ENCODE measurements at regions not wholly inside any gene's neighbourhood (a gene's known extent, or its start where the extent isn't known, plus 50 kb on each side); places are given as distances from the start of the nearest gene placed in this dataset.

GRCh38 chr11:28730336-28730735, 622.1 kb downstream of the METTL15 start:
- no peak for DNase-seq (ENCODE audit: low read depth)
- no peak overlapping the region for H3K4me3 ChIP-seq (ENCODE audit: low read depth, low read length)
- TF ChIP-seq, protein P1, sequence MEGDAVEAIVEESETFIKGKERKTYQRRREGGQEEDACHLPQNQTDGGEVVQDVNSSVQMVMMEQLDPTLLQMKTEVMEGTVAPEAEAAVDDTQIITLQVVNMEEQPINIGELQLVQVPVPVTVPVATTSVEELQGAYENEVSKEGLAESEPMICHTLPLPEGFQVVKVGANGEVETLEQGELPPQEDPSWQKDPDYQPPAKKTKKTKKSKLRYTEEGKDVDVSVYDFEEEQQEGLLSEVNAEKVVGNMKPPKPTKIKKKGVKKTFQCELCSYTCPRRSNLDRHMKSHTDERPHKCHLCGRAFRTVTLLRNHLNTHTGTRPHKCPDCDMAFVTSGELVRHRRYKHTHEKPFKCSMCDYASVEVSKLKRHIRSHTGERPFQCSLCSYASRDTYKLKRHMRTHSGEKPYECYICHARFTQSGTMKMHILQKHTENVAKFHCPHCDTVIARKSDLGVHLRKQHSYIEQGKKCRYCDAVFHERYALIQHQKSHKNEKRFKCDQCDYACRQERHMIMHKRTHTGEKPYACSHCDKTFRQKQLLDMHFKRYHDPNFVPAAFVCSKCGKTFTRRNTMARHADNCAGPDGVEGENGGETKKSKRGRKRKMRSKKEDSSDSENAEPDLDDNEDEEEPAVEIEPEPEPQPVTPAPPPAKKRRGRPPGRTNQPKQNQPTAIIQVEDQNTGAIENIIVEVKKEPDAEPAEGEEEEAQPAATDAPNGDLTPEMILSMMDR (IDR thresholded peaks at IDR 0.05; ENCODE audit: insufficient read depth, low read length), result no peak

DNA sequence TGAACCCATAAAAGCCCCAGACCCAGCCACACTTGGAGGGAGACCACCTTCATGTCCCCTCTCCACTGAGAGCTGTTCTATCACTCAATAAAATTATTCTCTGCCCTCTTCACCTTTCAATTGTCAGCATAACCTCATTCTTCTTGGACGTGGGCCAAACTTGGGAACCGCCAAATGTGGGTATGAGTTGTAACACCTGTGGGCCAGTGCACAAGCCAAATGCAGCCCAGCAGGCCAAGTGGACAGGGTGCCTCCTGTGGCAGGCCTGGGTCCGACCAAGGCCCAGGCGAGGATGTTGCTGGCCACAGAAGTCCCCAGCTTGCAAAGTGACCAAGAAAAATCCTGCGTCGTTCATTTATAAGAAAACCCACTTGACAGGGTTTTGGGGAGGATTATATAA, 621.2 kb downstream of the METTL15 start:
- no peak for DNase-seq (ENCODE audit: low read depth)
- no peak overlapping the region for H3K4me3 ChIP-seq (ENCODE audit: low read depth, low read length)
- TF ChIP-seq, protein P1 (IDR thresholded peaks at IDR 0.05; ENCODE audit: insufficient read depth, low read length), result no peak

GRCh38 chr11:28728666-28729065, 620.5 kb downstream of the METTL15 start:
- H3K4me3 ChIP-seq (ENCODE audit: low read depth, low read length), result no peak overlapping the region
- no peak for DNase-seq (ENCODE audit: low read depth)
- TF ChIP-seq, protein P1 (IDR thresholded peaks at IDR 0.05; ENCODE audit: insufficient read depth, low read length), result no peak

- H3K4me3 ChIP-seq (ENCODE audit: low read depth, low read length), result no peak overlapping the region
- TF ChIP-seq, protein P1 (IDR thresholded peaks at IDR 0.05; ENCODE audit: insufficient read depth, low read length), result no peak
- peak; percentile 54 for DNase-seq (ENCODE audit: low read depth)
Measured at GRCh38 chr11:28727254-28727653, 619.1 kb downstream of the METTL15 start.

- DNase-seq (ENCODE audit: low read depth), result no peak
- TF ChIP-seq, protein P1 (IDR thresholded peaks at IDR 0.05; ENCODE audit: insufficient read depth, low read length), result no peak
- H3K4me3 ChIP-seq (ENCODE audit: low read depth, low read length), result no peak overlapping the region
Measured at GRCh38 chr11:28726432-28726831, 618.2 kb downstream of the METTL15 start.

- TF ChIP-seq, protein P1 (IDR thresholded peaks at IDR 0.05; ENCODE audit: insufficient read depth, low read length), result no peak
- no peak overlapping the region for H3K4me3 ChIP-seq (ENCODE audit: low read depth, low read length)
- DNase-seq (ENCODE audit: low read depth), result no peak
Measured at GRCh38 chr11:28715726-28716125, 607.5 kb downstream of the METTL15 start.

- no peak overlapping the region for H3K4me3 ChIP-seq (ENCODE audit: low read depth, low read length)
- no peak for DNase-seq (ENCODE audit: low read depth)
- TF ChIP-seq, protein P1 (IDR thresholded peaks at IDR 0.05; ENCODE audit: insufficient read depth, low read length), result no peak
Measured at GRCh38 chr11:28713850-28714249, 605.7 kb downstream of the METTL15 start.
